Activated CD4-positive, alpha-beta T cell treated with anti-CD3 and anti-CD28 coated beads for 4 hours (primary cell): ENCODE measurements at regions not wholly inside any gene's neighbourhood (a gene's known extent, or its start where the extent isn't known, plus 50 kb on each side); places are given as distances from the start of the nearest gene placed in this dataset.
"Not testable (repeated sequence)": the region's sequence is repeated elsewhere in the genome, so short reads cannot be mapped to it uniquely, and the experiment has no call there.

Source experiments
- DNase-seq, 2 donors: peaks; one replicate each; pipeline ENCODE4 v3.0.0-alpha.2; 2020

- peak in 1 of 2 donors; percentile 20 for DNase-seq
Observed at GRCh38 chr2:224650815-224651439, 65.2 kb downstream of the CCDC195 start.

DNA sequence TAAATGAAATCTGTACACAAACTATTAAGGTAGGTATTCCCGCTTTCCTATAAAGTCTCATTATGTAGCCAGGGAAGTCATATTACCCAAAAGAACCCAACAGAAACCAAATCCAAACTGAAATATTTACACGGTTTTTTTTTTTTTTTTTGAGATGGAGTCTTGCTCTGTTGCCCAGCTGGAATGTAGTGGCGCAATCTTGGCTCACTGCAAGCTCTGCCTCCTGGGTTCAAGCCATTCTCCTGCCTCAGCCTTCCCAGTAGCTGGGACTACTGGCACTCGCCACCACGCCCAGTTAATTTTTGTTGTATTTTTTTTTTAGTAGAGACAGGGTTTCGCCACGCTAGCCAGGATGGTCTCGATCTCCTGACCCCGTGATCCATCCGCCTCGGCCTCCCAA, 62.5 kb upstream of the CUL3 start:
- not testable (repeated sequence) for DNase-seq

DNA sequence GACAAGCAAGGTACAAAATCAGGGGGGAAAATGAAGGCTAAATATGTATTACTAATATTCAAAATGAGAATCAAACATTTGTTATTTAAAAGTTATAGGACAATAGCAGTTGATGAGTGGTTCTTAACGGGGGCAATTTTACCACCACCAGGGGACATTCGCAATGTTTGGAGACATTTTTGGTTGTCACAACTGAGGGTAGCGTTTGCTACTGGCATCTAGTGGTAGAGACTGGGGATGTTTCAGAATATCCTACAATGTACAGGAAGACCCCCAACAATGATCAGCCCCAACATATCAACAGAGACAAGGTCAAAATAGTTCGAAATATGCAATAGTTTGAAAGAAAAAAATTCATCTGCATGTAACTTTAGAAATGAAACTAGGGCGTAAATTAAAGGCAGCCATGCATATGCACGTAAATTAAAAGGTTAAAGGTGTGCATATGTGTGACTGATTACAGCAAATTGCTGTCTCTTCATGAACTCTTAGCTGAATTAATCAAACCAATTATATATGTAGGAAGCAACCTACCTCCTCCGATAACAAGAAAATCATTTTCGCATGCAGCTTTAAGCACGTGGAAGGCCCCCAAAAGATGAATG, 61.2 kb upstream of the CUL3 start:
- peak in 1 of 2 donors; percentile 13 for DNase-seq

- DNase-seq, result no peak
Observed at GRCh38 chr2:224645722-224646121, 60.6 kb upstream of the CUL3 start.

- no peak for DNase-seq
Observed at GRCh38 chr2:224640679-224641078, 55.5 kb upstream of the CUL3 start.

DNA sequence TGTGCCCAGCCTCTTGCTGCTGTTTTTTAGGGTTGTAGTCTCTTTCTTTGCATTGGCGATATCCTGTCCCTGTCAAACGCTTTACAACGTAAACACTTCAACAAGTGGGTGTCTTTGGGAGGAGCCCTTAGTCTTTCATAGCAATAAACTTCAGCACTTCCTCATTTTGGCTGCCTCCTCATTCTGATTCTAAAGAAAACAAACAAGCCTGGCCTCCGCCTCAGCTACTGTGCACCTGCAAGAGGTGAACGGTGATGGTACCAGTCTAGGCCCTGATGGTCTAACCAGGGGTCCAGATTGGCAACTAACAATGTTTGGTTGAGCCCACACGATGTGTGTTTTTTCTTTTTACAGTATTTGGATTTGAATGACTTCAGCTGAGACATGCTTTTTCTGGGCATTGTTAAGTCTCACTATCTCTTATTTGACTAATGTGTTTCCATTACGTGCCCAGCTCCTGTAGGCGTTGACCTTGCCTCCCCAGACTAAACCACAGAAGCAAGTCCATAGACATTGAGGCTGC, 53.2 kb upstream of the CUL3 start:
- DNase-seq, result peak; percentile 28 to 50
